OCI-LY1 (cell line): ENCODE measurements at regions not wholly inside any gene's neighbourhood (a gene's known extent, or its start where the extent isn't known, plus 50 kb on each side); places are given as distances from the start of the nearest gene placed in this dataset.

Source experiments
- EZH2 ChIP-seq: fragments of 200-600 bp; sonication (generic), shearing (Covaris generic); IDR thresholded peaks from 2 replicates; pipeline ENCODE4 v1.8.0; 2017; ENCODE audit warnings: borderline replicate concordance, mixed run types, mild to moderate bottlenecking, antibody characterized with exemption, low read length, moderate library complexity, mixed read lengths
- TF ChIP-seq, protein P1 (sequence below): fragments of 200-600 bp; sonication (generic), shearing (Covaris generic); IDR thresholded peaks from 2 replicates; pipeline ENCODE4 v1.5.1; 2017; ENCODE audit warnings: mild to moderate bottlenecking, antibody characterized with exemption, low read length, moderate library complexity, mixed read lengths

DNA sequence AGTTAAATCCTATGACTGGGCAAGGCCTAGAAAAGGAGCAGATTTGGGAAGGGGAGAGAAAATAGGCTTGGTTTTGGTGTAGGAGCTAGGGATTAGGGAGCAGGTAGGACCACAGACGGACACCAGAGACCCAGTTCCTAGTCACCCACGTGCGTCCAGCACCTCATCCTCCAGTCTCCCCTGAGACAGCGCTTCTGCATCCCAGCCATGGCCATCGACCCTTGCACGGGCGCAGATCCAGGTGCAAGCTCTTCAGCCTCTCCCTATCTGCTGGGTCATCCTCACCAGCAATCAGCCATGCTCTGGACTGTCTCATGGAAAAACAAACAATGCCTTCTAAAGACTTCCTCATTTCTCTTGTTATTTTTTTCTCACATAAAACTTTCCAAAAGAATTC is 246.8 kb upstream of the RAB6C start:
- TF ChIP-seq EZH2: no peak
- TF ChIP-seq, protein P1, sequence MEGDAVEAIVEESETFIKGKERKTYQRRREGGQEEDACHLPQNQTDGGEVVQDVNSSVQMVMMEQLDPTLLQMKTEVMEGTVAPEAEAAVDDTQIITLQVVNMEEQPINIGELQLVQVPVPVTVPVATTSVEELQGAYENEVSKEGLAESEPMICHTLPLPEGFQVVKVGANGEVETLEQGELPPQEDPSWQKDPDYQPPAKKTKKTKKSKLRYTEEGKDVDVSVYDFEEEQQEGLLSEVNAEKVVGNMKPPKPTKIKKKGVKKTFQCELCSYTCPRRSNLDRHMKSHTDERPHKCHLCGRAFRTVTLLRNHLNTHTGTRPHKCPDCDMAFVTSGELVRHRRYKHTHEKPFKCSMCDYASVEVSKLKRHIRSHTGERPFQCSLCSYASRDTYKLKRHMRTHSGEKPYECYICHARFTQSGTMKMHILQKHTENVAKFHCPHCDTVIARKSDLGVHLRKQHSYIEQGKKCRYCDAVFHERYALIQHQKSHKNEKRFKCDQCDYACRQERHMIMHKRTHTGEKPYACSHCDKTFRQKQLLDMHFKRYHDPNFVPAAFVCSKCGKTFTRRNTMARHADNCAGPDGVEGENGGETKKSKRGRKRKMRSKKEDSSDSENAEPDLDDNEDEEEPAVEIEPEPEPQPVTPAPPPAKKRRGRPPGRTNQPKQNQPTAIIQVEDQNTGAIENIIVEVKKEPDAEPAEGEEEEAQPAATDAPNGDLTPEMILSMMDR: no peak
